ENCODE measurements at regions not wholly inside any gene's neighbourhood (a gene's known extent, or its start where the extent isn't known, plus 50 kb on each side); places are given as distances from the start of the nearest gene placed in this dataset.

GRCh38 chr5:116361979-116362577 lies 212.5 kb downstream of the SEMA6A start:
- TF ChIP-seq POLR2A (IDR thresholded peaks at IDR 0.05; ENCODE audit: extremely low read depth, insufficient read length): no peak
- no peak for TF ChIP-seq CTCF (IDR thresholded peaks at IDR 0.05; ENCODE audit: low read depth, low read length)

Measured in NB4 (cell line).